DND-41 (cell line): ENCODE measurements at regions not wholly inside any gene's neighbourhood (a gene's known extent, or its start where the extent isn't known, plus 50 kb on each side); places are given as distances from the start of the nearest gene placed in this dataset.

Experiments
- ATAC-seq: fragments of 200-7000 bp; cut with Tn5 transposase; 3 replicates; pipeline ENCODE4 v1.9.1; 2021; ENCODE audit warnings: low read depth; ENCODE audit not compliant: insufficient read depth
- DNase-seq: peaks from one replicate; pipeline ENCODE4 v3.0.0-alpha.2; 2020
- H2AFZ ChIP-seq: 2 replicates; pipeline ENCODE4 v1.6.0; 2012; ENCODE audit warnings: low read depth, low read length
- H3K27ac ChIP-seq: 2 replicates; pipeline ENCODE4 v1.5.1; 2012; ENCODE audit warnings: low read length, inconsistent platforms
- H3K27me3 ChIP-seq: fragments of 200-600 bp; sonication (generic); 2 replicates; pipeline ENCODE4 v1.6.0; 2012; ENCODE audit warnings: low read length, mild to moderate bottlenecking, inconsistent platforms; ENCODE audit not compliant: insufficient read depth, poor library complexity
- H3K36me3 ChIP-seq: 2 replicates; pipeline ENCODE4 v1.5.1; 2012; ENCODE audit warnings: low read length, inconsistent platforms; ENCODE audit not compliant: insufficient read depth
- H3K4me1 ChIP-seq: 2 replicates; pipeline ENCODE4 v1.5.1; 2012; ENCODE audit warnings: mild to moderate bottlenecking, low read length; ENCODE audit not compliant: insufficient read depth
- H3K4me2 ChIP-seq: 2 replicates; pipeline ENCODE4 v1.6.0; 2012; ENCODE audit warnings: mild to moderate bottlenecking, moderate library complexity, low read length, inconsistent platforms; ENCODE audit not compliant: insufficient read depth
- H3K4me3 ChIP-seq, 2 experiments: fragments of 200-600 bp in 1 of 2; shearing (Covaris generic) in 1 of 2; 2 replicates each; pipeline ENCODE4 v1.5.1; 2012 to 2016; ENCODE audit warnings: inconsistent platforms in 2 of 2, low read length in 2 of 2, mild to moderate bottlenecking in 2 of 2, low read depth in 1 of 2, moderate library complexity in 1 of 2
- H3K79me2 ChIP-seq: 2 replicates; pipeline ENCODE4 v1.6.0; 2012; ENCODE audit warnings: low read length, inconsistent platforms; ENCODE audit not compliant: insufficient read depth
- H3K9ac ChIP-seq: 2 replicates; pipeline ENCODE4 v1.6.0; 2012; ENCODE audit warnings: low read depth, mild to moderate bottlenecking, inconsistent platforms, low read length, moderate library complexity
- H3K9me3 ChIP-seq: 2 replicates; pipeline ENCODE4 v1.5.1; 2012; ENCODE audit warnings: low read length, moderate library complexity, mild to moderate bottlenecking, inconsistent platforms; ENCODE audit not compliant: insufficient read depth, severe bottlenecking
- H4K20me1 ChIP-seq: 2 replicates; pipeline ENCODE4 v1.6.0; 2012; ENCODE audit warnings: low read length; ENCODE audit not compliant: insufficient read depth
- EZH2 ChIP-seq: IDR thresholded peaks from 3 replicates; pipeline ENCODE4 v1.6.1; 2012; ENCODE audit warnings: borderline replicate concordance, low read depth, mild to moderate bottlenecking, moderate library complexity, low read length, inconsistent platforms; ENCODE audit not compliant: severe bottlenecking
- TF ChIP-seq, protein P1 (sequence below): IDR thresholded peaks from 2 replicates; pipeline ENCODE4 v1.5.1; 2012; ENCODE audit warnings: borderline replicate concordance, low read length, moderate library complexity, mild to moderate bottlenecking; ENCODE audit not compliant: poor library complexity, severe bottlenecking; ENCODE audit errors: extremely low read depth

DNA sequence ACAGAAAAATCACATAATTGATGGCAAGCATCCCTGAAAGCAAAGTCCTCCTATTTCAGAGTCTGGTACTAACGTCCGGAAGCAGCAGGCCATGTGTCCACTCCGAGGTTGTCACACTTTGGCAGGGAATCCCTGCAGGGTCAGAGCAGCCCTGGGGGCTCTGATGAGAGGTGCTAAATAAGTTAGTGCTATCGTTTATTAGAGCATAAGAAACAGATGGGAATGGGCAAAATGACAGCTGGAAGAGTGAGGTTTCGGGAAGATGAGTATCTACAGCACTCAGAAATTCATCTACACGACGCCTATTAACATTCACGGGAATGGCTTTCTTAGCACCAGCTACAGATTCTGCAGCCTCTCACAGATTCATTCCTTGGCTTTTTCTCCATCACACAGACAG, 465.4 kb upstream of the PSMD7 start:
- Histone ChIP-seq H3K4me2 (no peak overlapping the region), H3K9me3 (peaks cover 2% of the 10 kb centered on the region), H3K27me3 (no peaks in the 10 kb centered on the region), H3K4me1 (no peaks in the 10 kb centered on the region), H4K20me1 (no peaks in the 10 kb centered on the region), H3K9ac (no peak overlapping the region), H3K4me3 (no peak overlapping the region), H3K79me2 (no peaks in the 10 kb centered on the region), H3K36me3 (no peaks in the 10 kb centered on the region), H3K27ac (no peak overlapping the region), H2AFZ (no peak overlapping the region)
- DNase-seq: no peak
- TF ChIP-seq, protein P1, sequence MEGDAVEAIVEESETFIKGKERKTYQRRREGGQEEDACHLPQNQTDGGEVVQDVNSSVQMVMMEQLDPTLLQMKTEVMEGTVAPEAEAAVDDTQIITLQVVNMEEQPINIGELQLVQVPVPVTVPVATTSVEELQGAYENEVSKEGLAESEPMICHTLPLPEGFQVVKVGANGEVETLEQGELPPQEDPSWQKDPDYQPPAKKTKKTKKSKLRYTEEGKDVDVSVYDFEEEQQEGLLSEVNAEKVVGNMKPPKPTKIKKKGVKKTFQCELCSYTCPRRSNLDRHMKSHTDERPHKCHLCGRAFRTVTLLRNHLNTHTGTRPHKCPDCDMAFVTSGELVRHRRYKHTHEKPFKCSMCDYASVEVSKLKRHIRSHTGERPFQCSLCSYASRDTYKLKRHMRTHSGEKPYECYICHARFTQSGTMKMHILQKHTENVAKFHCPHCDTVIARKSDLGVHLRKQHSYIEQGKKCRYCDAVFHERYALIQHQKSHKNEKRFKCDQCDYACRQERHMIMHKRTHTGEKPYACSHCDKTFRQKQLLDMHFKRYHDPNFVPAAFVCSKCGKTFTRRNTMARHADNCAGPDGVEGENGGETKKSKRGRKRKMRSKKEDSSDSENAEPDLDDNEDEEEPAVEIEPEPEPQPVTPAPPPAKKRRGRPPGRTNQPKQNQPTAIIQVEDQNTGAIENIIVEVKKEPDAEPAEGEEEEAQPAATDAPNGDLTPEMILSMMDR: no peak
- no peak for TF ChIP-seq EZH2
- no peak for ATAC-seq

DNA sequence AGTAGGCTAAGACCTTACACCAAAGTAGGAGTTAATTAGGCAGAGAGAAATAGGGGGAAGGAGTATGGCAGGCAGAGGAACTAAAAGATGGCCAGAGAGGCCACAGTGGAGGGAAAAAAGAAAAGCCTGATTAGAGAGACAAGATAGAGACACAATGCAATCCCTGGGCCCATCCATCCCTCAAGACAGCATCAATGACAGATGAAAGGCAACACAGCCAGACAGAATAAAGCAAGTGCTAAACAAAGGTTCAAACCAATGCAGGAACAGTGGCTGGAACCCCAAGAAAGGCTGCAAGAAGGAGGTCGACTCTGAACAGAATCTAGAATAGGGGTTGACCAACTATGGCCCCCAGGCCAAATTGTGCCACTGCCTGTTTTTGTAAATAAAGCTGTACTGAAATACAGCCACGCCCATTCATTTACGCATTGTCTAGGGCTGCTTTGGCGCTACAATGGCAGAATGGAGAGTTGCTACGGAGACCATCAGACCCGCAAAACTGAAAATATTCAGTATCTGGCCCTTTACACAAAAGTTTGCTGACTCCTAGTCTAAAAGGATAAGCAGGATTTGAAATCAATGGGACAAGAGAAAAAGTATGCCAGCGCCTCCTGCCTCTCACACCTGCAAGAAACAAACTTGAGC, 473.3 kb upstream of the PSMD7 start:
- TF ChIP-seq EZH2: no peak
- TF ChIP-seq, protein P1: no peak
- no peak overlapping the region for H2AFZ ChIP-seq
- no peaks in the 10 kb centered on the region for H3K36me3 ChIP-seq
- H3K79me2 ChIP-seq: no peaks in the 10 kb centered on the region
- no peaks in the 10 kb centered on the region for H4K20me1 ChIP-seq
- H3K4me1 ChIP-seq: no peaks in the 10 kb centered on the region
- H3K4me3 ChIP-seq: no peak overlapping the region
- H3K9me3 ChIP-seq: no peaks in the 10 kb centered on the region
- no peak overlapping the region for H3K4me2 ChIP-seq
- DNase-seq (no peak), ATAC-seq (no peak)
- no peak overlapping the region for H3K27ac ChIP-seq
- no peak overlapping the region for H3K9ac ChIP-seq
- no peaks in the 10 kb centered on the region for H3K27me3 ChIP-seq

DNA sequence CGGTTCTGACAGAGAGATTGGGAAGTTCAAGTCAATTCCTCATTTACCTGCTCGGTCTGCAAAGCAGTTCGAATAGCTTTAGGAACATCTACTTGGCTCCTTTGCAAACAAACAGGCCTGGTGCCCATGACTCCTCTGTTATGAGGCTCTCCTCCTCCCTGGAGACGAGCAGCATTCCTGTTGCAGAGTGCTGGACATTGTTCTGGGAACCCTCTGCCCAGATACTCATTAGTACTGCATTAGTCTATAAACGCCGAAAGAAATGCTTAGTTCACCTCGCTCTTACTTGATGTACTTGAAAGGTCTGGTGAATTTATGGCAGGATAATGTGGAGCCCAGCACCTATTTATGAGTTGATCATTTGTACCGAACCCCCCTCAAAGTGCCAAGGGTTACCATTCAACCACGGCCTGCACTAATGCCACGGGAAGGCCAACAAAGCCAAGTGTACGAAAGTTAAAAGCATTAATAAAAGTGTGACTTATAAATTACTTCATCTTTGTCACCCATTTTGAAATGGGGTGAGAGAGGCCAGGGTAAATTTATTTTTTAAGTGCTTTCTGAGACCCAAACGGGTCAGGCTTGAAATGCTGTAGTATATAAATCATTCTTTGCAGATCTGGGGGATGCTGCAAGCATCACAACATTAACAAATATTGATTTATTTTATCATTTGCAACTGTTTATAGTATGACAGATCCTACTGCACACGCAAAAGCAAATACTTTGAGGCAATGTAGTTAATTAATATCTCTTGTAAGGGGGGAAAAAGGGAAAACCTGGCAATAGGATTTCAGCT, 478.9 kb upstream of the PSMD7 start:
- H3K4me1 ChIP-seq: no peaks in the 10 kb centered on the region
- no peak overlapping the region for H2AFZ ChIP-seq
- no peak for TF ChIP-seq EZH2
- TF ChIP-seq, protein P1: no peak
- no peaks in the 10 kb centered on the region for H4K20me1 ChIP-seq
- no peak overlapping the region for H3K27ac ChIP-seq
- H3K27me3 ChIP-seq: peaks cover 3% of the 10 kb centered on the region
- H3K9ac ChIP-seq: no peak overlapping the region
- H3K4me2 ChIP-seq: no peak overlapping the region
- H3K36me3 ChIP-seq: no peaks in the 10 kb centered on the region
- H3K79me2 ChIP-seq: no peaks in the 10 kb centered on the region
- no peaks in the 10 kb centered on the region for H3K9me3 ChIP-seq
- ATAC-seq: no peak
- no peak for DNase-seq
- H3K4me3 ChIP-seq: no peak overlapping the region
